GM18511 (cell line): ENCODE measurements at regions not wholly inside any gene's neighbourhood (a gene's known extent, or its start where the extent isn't known, plus 50 kb on each side); places are given as distances from the start of the nearest gene placed in this dataset.
"Not testable (repeated sequence)": the region's sequence is repeated elsewhere in the genome, so short reads cannot be mapped to it uniquely, and the experiment has no call there.

Experiments used
- ATAC-seq: cut with Tn5 transposase; IDR thresholded peaks from one replicate; pipeline ENCODE4 v1.9.1; 2021; ENCODE audit warnings: mild to moderate bottlenecking, moderate library complexity; ENCODE audit not compliant: unreplicated experiment

DNA sequence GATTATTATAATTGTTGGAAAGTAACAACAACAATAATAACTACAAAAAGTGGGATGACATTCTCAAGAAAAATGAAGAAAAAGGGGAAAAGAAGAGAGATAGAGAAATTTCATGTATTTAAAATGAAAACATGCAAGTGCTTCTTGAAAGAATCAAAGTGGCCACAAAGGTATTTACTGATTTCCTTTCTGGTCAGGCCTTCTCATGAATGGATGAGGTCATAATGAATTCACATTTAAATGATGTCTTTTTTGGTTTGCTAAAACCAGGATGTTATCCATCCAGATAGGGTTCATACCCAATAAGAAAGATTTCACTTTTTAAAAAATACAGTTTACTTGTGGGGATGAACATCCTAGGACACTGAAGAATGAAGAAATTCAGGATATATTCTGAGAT, 446.4 kb upstream of the PTGER4 start:
- ATAC-seq: no peak

DNA sequence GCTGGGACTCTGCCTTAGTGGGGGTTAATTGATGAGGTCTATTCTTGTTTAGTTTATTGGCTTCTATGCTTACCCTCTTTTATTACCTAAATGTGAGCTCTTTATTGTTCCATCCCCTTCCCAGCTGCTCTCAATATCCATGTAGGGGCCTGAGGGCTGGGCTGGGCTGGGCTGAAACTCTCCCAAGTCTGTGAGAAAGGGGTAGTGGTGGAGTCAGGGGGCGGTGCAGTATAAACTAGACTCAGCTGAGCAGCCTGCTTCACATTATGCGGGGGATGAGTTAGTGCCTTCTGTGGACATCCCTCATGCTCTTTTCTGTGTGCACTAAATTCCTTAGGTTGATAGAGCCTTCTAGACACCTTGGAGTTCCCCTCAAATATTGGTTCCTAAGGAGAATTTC, 451.8 kb upstream of the PTGER4 start:
- no peak for ATAC-seq

DNA sequence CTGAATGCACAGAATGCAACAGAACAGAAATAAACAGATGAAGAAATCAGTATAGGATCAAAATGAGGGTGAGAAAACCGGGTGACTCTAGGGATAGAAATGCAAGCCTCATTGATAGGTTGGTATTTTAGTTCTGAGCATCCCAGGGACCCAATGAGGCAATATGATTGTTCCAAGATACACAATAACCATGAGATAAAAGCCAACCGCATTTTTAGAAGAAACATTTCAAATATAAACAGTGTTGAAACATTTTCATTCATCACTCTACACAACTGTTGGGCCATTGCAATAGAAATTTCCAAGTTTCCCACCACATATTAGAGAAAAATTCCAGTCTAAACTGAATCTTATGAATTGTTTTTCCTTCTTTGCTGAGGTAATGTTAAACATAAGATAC, 452.3 kb upstream of the PTGER4 start:
- no peak for ATAC-seq

DNA sequence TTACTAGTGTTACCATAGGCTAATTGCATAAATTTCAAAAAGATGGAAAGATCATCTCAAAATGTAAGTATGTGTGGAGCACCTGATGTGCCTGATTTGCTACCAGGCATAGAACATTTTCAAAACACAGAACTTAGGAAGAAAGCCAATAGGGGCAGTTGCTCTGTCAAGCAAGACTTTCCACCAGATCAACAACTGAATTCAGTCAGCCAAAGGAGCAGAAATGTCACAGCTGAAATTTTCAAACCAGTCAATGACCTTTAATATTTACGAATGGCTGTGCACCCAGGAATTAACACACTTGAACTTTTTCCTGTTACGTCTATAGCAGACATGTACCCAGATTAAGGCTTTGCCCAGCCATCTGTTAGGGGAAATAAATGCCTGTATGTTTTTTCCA, 452.8 kb upstream of the PTGER4 start:
- no peak for ATAC-seq

DNA sequence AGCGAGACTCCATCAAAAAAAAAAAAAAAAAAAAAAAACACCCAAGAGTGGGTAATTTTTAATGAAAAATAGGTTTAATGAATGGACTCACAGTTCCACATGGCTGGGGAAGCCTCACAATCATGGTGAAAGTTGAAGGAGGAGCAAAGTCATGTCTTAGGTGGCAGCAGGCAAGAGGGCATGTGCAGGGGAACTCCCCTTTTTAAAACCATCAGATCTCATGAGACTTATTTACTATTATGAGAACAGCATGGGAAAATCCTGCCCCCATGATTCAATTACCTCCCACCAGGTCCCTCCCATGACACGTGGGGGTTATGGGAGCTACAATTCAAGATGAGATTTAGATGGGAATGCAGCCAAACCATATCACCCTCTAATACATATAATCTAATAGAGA, 454.6 kb upstream of the PTGER4 start:
- peak; percentile 37 for ATAC-seq

DNA sequence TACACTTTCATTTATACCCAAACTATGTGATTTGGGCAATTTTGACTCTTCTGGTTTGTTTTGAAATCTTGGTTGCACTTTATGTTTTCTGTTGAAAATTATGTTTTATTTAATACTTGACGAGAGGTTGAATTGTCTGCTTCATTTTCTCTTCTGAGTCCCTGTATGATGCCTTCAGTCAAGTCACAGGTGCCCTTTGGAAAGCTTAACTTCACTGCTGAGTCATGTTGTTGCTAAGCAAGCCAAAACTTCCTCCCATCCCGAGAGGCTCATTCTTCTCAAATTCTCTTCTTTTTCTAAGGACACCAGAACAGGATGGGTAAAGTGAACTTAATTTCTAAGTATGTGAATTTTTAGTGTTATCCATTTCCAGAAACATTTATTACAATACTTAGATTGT, 455.3 kb upstream of the PTGER4 start:
- peak; percentile 22 for ATAC-seq

DNA sequence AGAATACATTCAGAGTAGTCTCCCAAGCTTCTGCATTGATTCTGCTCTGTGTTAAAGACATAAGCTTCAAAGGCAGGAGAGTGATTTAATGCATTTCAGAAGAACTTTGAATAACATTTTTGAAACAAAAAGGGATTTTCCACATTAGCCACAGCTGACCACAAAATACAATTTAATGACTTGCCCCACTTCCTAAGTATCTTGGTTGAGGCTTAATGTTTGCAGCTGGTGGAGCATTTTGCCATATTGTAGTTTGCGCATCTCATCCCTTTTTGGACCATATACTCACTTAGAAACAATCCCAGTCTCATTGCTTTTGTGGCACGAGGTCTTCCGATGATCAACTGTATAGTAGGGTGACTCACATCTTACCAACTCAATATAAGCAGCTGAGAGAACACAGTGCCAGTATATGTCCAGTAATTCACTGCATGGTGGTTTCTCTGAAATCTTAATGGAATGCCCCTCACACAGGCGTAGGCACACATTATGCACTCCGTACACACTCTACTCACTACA, 455.8 kb upstream of the PTGER4 start:
- peak; percentile 65 for ATAC-seq

DNA sequence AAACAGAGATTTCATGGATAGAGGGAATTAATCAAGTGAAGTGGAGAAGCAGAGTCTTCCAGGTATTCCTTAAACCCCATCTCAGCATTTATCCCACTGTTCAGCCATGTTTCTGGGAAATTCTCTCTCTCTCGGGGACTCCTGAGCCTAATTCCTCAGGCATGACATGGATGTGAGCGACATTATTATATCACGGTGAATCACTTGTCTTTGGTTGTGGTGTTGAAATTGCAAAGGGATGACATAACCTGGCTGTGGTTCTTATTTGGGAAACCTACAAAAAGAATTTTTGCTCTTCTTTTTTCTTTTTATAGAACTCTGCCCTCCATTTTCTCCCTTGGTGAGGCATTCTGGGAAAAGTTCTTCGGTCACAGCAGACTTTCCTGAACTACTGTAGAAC, 457.9 kb upstream of the PTGER4 start:
- no peak for ATAC-seq

DNA sequence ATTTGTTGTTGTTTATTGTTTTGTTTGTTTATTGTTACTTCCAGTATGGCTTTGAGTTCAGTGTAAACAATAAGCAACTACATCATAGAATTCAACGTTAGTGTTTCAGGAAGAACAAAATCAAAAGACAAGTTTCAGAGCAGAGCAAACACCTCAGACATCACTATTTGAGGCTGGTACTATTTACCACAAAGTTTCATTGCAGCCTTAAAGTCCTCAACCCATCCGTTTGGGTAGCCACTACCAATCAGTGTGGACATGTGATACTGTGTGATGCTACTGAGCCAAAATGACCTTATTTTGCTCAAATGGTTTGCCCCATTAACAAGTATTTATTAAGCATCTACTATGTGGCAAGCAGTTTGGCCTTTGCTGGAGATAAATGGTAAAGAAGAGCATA, 458.5 kb upstream of the PTGER4 start:
- no peak for ATAC-seq

DNA sequence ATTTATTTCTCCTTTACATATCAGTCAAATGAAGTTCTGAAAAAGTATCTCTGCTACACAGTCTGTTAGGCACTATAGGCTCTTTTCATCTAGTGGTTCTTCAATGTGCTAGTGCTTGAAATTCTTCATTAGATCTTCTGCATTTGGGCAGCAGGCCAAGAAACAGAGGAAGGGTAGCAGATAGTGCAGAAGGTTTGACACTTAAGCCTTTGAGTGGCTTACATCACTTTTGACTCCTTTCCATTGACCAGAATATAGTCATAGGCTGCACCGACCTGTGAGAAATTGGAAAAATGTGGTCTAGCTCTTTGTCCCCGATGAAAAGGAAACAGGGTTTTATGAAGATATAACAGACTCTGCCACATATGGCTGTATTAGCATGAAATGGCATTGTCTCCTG, 459.5 kb upstream of the PTGER4 start:
- ATAC-seq: no peak

DNA sequence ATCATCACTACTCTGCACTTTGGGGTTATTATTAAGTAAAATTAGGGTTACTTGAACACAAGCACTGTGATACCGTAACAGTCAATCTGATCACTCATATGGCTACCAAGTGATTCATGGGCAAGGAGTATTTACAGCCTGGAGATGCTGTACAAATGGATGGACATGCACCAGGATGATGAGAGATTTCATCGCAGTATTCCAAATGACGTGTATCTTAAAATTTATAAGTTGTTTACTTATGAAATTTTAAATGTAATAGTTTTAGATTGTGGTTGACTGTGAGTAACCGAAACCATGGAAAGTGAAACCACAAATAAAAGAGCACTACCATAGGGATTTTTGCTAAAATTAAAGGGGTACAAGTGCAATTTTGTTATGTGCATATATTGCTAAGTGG, 462.2 kb upstream of the PTGER4 start:
- ATAC-seq: no peak

DNA sequence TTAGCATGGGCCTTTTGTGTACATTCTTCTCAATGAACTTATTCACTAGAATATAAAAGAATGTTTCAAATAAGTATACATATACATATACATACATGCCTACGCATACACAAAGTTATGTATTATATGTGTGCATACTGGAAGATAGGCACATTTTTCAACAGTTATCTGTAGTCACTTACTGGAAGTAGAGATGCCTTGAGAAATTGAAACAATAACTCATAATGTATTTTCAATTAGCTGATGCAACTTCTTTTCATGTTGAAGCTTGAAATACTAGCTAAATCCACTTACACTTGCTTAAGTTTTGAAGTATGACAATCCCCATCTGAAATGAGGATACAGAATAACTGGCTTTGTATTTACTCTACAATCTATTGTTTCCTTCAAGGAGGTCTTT, 469.0 kb upstream of the PTGER4 start:
- ATAC-seq: no peak

DNA sequence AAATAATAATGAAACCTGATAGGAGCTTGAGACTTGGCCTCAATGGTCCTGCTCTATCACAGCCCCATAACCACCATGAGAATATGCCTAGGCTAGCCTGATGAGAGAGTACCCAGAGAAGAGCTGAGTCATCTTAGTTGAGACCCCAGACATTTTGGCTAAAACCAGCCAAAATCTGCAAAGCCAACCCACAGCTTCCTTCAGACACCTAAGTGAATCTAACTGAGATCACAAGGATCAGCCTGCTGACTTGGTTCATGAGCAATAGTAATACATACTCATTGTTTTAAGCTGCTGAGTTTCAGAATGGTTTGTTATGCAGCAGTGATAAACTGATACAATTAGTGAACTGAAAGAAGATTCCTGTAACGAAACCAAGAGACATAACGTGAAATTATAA, 473.7 kb upstream of the PTGER4 start:
- no peak for ATAC-seq

DNA sequence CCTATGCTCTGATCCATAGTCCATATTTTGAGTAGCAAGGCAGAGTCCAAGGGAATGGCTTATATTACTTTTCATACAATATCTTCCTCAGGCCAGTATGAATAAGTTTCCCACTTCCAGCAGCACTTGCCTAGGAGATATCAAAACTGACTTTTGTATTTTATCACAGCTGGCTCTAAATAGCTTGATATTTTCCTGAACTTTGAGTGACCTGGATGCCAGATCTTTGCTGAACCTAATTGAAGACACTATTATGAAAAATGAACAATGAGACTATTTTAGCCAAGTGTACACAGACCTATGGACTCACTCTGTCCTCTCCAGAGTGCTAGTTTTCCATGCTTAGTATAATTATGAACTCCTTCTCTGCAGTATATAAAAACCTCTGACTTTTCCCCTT, 475.6 kb upstream of the PTGER4 start:
- ATAC-seq: no peak

DNA sequence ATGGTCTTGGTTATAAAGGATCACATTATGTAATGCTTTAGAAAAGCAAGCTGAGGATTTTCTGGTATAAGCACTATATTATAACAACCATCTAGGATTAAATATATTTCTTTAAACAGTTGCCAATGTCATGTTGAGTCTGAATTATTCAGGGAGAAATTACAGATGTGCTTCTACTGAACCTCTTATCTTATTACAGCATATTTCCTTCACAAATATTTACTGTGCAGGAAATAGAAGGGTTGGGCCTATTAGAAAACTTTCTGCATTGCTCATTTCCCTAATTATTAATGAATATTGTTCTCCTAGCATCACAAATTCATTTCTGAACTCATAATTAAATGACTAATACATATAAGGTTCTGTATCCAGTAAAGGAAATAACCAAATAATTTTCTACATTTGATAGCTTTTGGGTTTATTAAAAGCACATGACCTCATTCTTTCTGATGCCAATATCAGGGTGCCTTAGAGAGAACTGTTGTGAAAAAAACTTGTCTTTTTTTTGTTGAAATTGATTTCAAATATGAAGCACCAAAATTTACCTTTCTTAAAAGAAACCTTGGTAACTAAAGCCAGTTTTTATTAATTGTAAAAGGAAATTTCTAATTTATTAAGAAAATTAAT, 476.8 kb upstream of the PTGER4 start:
- no peak for ATAC-seq

DNA sequence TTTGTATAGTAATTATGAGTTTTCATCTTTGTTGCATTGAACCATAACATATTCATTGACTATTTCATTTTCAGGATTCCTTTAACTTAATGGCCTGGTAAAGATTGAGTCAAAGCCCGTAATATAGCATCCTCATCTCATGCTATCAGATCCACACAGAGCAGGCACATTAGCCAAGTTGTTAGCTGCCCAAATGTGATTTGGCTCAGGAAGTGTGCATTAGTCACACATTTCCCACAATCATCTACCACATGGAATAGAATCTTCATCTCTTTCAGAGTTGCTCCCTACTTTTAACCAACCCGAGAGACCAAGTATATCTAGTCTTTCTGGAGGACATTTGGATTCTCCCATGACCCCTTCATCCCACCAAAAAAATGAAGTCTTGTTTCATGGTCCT, 481.0 kb upstream of the PTGER4 start:
- no peak for ATAC-seq

DNA sequence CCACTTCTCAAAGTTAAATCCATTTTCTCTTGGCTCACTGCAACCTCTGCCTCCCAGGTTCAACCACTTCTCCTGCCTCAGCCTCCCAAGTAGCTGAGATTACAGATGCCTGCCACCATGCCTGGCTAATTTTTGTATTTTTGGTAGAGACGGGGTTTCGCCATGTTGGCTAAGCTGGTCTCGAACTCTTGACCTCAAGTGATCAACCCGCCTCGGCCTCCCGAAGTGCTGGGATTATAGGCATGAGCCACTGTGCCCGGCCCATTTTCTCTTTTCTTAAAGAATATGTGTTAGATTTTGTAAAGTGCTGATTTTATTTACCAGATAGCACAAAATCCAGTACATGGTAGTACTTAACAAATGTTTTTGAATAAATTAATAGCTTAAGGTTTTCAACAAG, 484.1 kb upstream of the PTGER4 start:
- not testable (repeated sequence) for ATAC-seq

DNA sequence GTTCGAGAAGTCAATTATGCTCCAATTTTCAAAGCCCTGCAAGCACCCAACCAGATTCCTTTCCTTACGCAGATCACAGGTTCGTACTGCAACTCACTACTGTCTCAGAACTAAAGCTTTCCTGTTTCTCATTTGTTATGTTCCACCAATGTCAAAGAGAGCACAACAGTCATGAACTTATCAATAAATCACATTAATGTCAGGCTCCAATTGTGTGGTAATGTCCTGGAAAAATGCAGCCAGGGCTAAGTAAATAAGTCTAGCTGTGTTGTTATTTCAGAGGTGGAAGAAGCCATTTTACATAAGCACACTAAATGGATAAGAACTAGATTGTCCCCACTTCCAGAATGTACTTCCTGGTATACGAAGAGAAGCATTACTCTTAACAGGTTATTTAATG, 488.6 kb upstream of the PTGER4 start:
- ATAC-seq: no peak

DNA sequence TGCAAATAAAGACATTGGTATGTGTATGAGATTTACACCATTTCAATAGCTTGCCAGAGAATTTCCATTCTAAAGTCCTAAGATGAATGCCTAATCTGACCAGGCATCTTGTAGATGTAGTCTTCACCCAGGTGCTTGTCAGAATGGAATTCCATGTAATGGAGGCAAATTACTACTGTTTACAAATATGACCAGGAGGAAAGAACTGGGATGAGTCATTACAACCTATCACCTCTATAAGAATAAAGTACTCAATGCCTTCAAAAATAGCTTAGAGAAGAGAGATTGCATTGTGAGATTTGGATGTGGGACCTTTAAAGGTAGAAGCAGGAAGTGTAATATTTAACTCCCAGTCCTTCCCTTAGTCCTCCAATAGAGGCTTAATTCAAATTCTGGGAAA, 507.0 kb upstream of the PTGER4 start:
- no peak for ATAC-seq

DNA sequence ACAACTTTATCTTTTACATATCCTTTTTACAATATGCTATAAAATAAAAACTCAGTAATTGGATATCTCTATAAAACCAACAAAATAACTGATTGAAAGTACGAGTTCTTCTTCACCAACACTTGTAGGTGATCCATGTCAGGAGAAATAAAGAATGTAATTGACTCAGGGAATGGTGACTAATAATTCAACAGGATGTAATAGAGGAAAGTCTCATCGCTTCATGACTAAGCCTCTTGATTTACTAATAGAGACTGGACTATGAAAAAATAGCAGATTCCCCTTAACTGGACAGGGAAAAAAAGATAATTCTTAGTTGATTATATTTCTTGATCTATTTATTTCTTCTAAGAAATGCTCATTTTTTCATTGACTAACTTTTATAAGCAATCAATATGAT, 507.7 kb upstream of the PTGER4 start:
- ATAC-seq: no peak

DNA sequence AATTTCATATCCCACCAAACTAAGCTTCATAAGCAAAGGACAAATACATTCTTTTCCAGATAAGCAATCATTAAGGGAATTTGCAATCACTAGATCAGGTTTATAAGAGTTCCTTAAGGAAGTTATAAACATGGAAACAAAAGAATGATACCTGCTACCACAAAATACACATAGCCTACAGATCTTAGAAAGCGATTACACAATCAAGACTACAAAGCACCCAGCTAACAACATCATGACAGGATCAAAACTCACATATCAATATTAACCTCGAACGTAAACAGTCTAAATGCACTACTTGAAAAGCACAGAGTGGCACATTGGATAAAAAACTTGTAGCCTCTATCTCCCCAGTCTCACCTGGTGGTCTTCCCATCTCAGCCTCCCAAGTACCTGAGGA, 512.4 kb upstream of the PTGER4 start:
- no peak for ATAC-seq

DNA sequence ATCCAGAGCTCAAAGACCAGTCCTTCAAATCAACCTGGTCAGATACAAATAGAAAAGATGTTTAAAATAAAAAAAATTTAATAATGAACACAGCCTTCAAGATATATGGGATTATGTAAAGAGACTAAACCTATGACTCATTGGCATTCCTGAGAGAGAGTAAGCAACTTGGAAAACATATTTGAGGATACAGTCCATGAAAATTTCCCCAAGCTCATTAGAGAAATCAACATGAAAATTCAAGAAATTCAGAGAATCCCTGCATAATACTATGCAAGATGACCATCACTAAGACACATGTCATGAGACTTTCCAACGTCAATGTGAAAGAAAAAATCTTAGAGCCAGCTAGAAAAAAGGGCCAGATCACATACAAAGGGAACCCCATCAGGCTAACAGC, 512.9 kb upstream of the PTGER4 start:
- no peak for ATAC-seq
